Gastrocnemius medialis (tissue), 4 donors: ENCODE measurements at regions not wholly inside any gene's neighbourhood (a gene's known extent, or its start where the extent isn't known, plus 50 kb on each side); places are given as distances from the start of the nearest gene placed in this dataset.

Source experiments
- ATAC-seq, 2 donors: fragments of 150-250 bp; one replicate each; pipeline ENCODE4 v1.9.1; 2016
- DNase-seq, 2 donors: peaks; one replicate each; pipeline ENCODE4 v3.0.0-alpha.2; 2019
- H3K27ac ChIP-seq, 4 donors: fragments of 200-600 bp; sonication (generic); 1 replicate in 1 of 4; 2 replicates in 3 of 4; pipeline ENCODE4 v1.5.1; 2016 to 2018; ENCODE audit warnings: mild to moderate bottlenecking in 2 of 4, moderate library complexity in 1 of 4
- H3K27me3 ChIP-seq, 3 donors: fragments of 200-600 bp; sonication (generic) in 2 of 3; 1 replicate in 1 of 3; 2 replicates in 2 of 3; pipeline versions ENCODE4 v1.5.1 to v1.6.0; 2016 to 2019; ENCODE audit warnings: mild to moderate bottlenecking in 1 of 3, moderate library complexity in 1 of 3
- H3K36me3 ChIP-seq, 2 donors: fragments of 200-600 bp; sonication (generic) in 1 of 2; one replicate each; pipeline ENCODE4 v1.5.1; 2017 to 2018
- H3K4me1 ChIP-seq, 2 donors: fragments of 200-600 bp; sonication (generic) in 1 of 2; one replicate each; pipeline ENCODE4 v1.5.1; 2016 to 2017; ENCODE audit warnings: mild to moderate bottlenecking in 2 of 2
- H3K4me3 ChIP-seq, 4 donors: fragments of 200-600 bp; sonication (generic) in 3 of 4; 1 replicate in 1 of 4; 2 replicates in 3 of 4; pipeline ENCODE4 v1.5.1; 2016 to 2019; ENCODE audit warnings: mild to moderate bottlenecking in 2 of 4
- H3K9me3 ChIP-seq, 3 donors: fragments of 200-600 bp; sonication (generic) in 2 of 3; 1 replicate in 1 of 3; 2 replicates in 2 of 3; pipeline ENCODE4 v1.5.1; 2016 to 2019
- POLR2A ChIP-seq, 2 donors: fragments of 450-650 bp; IDR thresholded peaks; one replicate each; pipeline ENCODE4 v1.6.1; 2017; ENCODE audit warnings: antibody characterized with exemption in 2 of 2, mild to moderate bottlenecking in 2 of 2, moderate library complexity in 2 of 2
- in situ Hi-C, 4 donors: fragments of 200-750 bp; cut with MboI; loops; one replicate each; pipeline versions ENCODE4 v1.15.0 to v1.8.0; 2017; ENCODE audit warnings: low sequenced_read_pairs in 4 of 4
- intact Hi-C: fragments of 100-400 bp; cut with DNase I; formaldehyde crosslinking; loops from one replicate; pipeline ENCODE4 v1.15.1; 2023; ENCODE audit warnings: low total_unique reads
- TF ChIP-seq, protein P1 (sequence below), 5 experiments: fragments of 450-650 bp in 3 of 5; fragments of 200-600 bp in 2 of 5; sonication (generic) in 2 of 5; IDR thresholded peaks in 4 of 5; conservative IDR thresholded peaks in 1 of 5; 1 replicate in 4 of 5; 2 replicates in 1 of 5; pipeline ENCODE4 v1.5.1; 2016 to 2019; ENCODE audit warnings: antibody characterized with exemption in 5 of 5, mild to moderate bottlenecking in 3 of 5, moderate library complexity in 3 of 5

DNA sequence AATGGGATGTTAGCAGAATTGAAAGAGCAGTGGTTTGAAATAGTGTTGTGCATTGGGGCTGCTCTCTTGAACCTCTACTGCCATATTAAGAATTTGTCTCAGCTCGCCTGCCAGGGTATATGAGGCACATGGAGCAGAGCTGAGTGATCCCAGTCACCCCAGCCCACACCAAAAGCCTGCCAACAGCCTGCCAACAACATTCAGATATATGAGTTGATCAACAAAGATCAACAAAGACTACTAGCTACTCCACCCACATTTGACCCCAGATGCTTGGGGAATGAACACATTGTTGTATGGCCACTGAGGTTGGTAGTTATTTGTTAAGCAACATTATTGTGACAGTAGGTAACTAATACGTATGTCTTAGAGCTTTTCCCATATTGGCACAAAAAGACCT lies 570.9 kb upstream of the IL12A start:
- TF ChIP-seq POLR2A (IDR thresholded peaks at IDR 0.05) = no peak
- TF ChIP-seq, protein P1, sequence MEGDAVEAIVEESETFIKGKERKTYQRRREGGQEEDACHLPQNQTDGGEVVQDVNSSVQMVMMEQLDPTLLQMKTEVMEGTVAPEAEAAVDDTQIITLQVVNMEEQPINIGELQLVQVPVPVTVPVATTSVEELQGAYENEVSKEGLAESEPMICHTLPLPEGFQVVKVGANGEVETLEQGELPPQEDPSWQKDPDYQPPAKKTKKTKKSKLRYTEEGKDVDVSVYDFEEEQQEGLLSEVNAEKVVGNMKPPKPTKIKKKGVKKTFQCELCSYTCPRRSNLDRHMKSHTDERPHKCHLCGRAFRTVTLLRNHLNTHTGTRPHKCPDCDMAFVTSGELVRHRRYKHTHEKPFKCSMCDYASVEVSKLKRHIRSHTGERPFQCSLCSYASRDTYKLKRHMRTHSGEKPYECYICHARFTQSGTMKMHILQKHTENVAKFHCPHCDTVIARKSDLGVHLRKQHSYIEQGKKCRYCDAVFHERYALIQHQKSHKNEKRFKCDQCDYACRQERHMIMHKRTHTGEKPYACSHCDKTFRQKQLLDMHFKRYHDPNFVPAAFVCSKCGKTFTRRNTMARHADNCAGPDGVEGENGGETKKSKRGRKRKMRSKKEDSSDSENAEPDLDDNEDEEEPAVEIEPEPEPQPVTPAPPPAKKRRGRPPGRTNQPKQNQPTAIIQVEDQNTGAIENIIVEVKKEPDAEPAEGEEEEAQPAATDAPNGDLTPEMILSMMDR (IDR thresholded peaks at IDR 0.05 in 4 of 5, conservative IDR thresholded peaks at IDR 0.05 in 1 of 5) = no peak
- in situ Hi-C loops = no loop called here
- no peaks in the 10 kb centered on the region for H3K27me3 ChIP-seq
- H3K27ac ChIP-seq = no peak overlapping the region
- intact Hi-C loops = no loop called here
- H3K4me3 ChIP-seq = no peak overlapping the region
- no peak for ATAC-seq
- H3K9me3 ChIP-seq = no peaks in the 10 kb centered on the region
- H3K4me1 ChIP-seq = no peaks in the 10 kb centered on the region
- DNase-seq = no peak
- H3K36me3 ChIP-seq = no peaks in the 10 kb centered on the region

DNA sequence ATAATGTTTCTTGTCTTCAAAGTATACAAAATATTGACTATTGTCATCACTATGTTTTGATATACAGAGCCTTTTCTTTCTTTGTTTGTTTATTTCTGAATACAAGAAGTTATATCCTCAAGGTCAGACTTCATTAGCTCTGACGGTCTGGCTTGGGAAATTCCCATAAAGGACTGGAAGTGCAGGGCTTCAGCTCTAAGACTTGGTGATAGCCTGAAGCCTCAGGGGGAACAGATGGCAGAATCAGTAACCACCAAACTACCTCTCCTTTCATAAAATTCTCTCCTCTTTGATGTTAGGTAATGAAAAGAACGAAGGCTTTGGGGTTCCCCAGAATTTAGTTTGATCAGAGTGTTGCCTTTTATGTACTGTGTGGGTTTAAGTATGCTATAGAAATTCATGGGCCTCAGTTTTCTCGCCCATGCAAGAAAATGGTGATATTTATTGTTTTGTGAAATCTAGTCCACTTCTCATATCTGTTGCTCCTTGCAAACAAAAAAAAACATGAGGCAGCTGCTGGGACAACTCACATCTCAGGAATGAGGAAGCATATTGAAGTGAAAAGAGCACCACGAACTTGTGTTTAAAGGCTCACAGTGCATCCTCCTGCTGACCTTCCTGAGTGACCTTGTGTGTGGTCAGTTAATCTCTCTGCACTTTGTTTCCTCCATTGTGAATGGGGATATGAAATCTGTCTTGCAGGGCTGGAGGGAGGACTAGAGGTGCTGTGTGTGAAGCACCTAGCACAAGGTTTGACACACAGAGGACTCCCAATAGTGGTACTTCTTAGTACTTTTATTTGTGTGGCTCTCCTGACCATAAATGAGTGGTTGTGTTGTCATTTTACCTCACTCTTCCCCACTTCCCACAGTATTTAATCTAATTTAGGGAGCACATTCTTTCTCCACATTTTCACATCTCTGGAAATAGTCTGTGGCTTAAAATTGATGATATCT lies 569.8 kb upstream of the IL12A start:
- no peaks in the 10 kb centered on the region for H3K36me3 ChIP-seq
- no peaks in the 10 kb centered on the region for H3K4me1 ChIP-seq
- H3K4me3 ChIP-seq = no peak overlapping the region
- intact Hi-C loops = no loop called here
- ATAC-seq (no peak), DNase-seq (no peak)
- TF ChIP-seq POLR2A (IDR thresholded peaks at IDR 0.05) = no peak
- TF ChIP-seq, protein P1 (IDR thresholded peaks at IDR 0.05 in 4 of 5, conservative IDR thresholded peaks at IDR 0.05 in 1 of 5) = no peak
- H3K9me3 ChIP-seq = no peaks in the 10 kb centered on the region
- no peak overlapping the region for H3K27ac ChIP-seq
- in situ Hi-C loops = no loop called here
- no peaks in the 10 kb centered on the region for H3K27me3 ChIP-seq

DNA sequence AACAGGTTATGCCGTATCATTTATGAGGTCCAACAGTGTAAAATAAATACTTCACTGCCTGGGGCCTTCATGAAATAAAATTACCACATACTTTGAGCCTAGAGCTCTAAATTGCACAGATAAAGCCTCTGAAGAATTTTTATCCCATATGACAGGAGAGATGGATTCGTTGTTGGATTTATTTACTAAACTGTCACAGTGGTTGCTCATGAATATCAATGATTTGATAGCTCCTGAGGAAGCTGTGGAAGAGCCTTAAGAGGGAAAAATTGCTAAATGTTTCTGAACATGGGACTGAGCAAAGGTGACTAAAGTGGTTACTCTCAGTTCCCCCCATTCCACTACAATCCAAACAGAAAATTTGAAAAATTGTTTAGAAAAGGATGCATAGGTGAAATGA lies 558.9 kb upstream of the IL12A start:
- in situ Hi-C loops = loop anchor here in 1 of 4 donors (25.0 kb wide), 1 partner anchor 92 kb away; no protein-coding TSS in a partner anchor

DNA sequence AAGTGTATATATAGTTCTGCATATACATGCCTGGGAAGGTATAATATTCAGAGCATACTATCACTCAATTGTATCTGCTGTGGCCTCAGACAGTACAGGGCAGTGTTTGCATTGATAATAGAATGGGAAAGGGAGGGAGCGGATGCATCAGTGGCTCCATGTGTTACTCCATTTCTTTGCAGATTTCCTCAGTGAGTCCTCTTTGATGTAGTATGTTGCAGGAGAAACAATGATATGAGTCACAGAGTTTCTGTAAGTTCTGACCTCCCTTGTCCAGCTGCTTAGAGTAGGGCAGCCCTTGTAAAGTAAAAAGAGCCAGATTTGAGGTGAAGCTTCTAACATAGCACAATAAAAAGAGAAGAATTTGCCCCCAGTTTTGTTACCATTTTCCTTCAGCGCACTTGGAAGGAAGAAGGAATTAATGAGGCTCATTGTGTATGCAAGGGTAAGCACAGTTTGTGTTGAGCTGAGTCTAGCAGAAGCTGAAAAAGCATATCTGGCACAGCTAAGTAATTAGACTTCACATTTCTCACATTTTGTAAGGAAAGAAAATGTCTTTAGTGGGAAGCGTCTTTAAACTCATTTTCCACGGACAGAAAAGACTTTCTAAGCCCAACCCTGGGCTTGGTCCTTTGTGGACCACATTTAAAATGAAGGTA lies 555.8 kb upstream of the IL12A start:
- TF ChIP-seq POLR2A (IDR thresholded peaks at IDR 0.05) = no peak
- TF ChIP-seq, protein P1 (IDR thresholded peaks at IDR 0.05 in 4 of 5, conservative IDR thresholded peaks at IDR 0.05 in 1 of 5) = no peak
- Histone ChIP-seq H3K36me3 (no peaks in the 10 kb centered on the region), H3K27me3 (no peaks in the 10 kb centered on the region), H3K4me3 (no peak overlapping the region), H3K27ac (no peak overlapping the region), H3K4me1 (no peaks in the 10 kb centered on the region), H3K9me3 (no peaks in the 10 kb centered on the region)
- DNase-seq (no peak), ATAC-seq (no peak)
- intact Hi-C loops = no loop called here
- in situ Hi-C loops = loop anchor here in 1 of 4 donors (25.0 kb wide), 1 partner anchor 96 kb away; no protein-coding TSS in a partner anchor

More for the DNA sequence above, 558.9 kb upstream of the IL12A start:
- Histone ChIP-seq H3K27me3 (no peaks in the 10 kb centered on the region), H3K4me3 (no peak overlapping the region), H3K27ac (no peak overlapping the region), H3K36me3 (no peaks in the 10 kb centered on the region), H3K9me3 (no peaks in the 10 kb centered on the region), H3K4me1 (no peaks in the 10 kb centered on the region)
- no peak for DNase-seq
- TF ChIP-seq, protein P1 (IDR thresholded peaks at IDR 0.05 in 4 of 5, conservative IDR thresholded peaks at IDR 0.05 in 1 of 5) = no peak
- TF ChIP-seq POLR2A (IDR thresholded peaks at IDR 0.05) = no peak
- intact Hi-C loops = no loop called here
- no peak for ATAC-seq
